ENCODE measurements at regions not wholly inside any gene's neighbourhood (a gene's known extent, or its start where the extent isn't known, plus 50 kb on each side); places are given as distances from the start of the nearest gene placed in this dataset.

DNA sequence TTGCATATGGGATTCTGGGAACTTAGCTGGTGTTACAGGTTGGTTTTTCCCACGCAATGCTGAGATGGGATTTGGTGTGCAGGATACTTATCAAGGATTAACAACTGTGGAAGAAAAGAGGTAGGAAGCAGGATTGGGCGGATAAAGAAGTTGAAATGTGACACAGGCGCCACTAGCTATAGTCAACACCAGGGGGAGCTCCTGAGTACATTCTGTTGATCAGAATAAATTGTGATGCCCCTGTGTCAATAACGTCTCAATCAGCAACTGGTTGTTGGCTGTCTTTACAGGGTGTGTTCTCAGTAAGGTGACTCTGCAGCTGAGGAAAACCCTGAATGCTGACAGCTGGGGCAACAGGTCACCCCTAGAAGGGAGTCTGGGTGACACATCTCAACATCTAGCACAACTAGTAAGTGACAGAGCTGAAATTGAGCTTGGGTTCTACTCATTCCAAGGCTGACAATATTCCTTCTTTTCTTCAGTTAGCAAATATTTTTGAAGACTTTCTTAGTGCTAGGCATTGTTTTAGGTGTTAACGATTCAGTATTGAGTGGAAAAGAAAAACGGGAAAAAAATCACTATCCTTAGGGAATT is 143.0 kb downstream of the ARL6IP6 start:
- DNase-seq, result peak in 1 of 6 experiments; percentile 1

- no peak for DNase-seq
Observed at GRCh38 chr2:152858594-152859265, 140.3 kb downstream of the ARL6IP6 start.

DNA sequence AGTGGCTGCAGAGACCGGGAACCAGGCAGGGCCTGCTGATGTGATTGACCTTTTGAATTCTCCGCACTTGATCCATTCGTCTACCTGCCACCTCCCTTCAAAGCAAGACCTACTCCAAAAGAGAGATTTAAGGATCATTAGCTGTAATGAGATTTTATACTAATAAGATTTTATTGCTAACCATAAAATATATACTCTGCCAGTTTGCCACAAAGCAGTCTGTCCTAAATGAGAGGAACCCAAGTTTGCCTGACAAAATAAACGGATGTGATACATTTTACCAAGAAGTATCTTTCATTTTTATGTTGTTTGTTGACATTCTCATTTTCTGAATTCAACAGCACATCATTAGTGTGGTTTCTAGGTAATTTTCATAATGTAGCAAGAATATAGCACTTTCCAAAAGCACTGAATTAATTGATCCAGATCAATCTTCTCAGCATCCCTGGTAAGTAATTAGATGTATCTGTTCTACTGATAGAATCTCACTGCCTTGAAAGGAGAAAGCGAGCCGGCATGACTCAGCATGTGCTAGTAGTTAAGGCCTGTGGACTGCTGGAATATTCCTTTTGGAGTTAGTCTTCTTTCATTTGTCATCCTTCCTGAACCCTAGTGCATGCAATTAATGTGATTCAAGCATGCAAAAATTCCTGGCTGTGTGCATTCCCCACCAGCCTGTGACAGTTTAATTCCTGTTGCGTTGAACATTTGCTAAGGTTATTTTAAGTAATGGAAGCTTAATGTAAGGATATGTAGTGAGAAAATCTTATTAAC is 128.5 kb downstream of the ARL6IP6 start:
- DNase-seq, result no peak

DNA sequence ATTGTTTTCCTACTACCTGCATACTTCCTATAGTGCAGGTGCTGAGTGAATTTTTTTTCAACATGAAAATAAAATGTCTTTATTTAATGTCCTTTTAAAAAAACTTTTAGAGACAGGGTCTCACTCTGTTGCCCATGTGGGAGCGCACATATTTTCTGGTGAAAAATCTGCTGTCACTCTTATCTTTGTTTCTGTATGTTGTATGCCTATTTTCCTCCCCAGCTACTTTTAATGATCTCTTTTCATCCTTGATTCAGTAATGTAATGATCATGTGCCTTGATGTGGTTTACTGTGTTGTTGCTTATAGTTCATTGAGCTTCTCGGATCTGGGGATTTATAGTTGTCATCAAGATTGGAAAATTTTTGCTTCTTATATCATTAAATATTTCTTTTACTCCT is 117.3 kb downstream of the ARL6IP6 start:
- DNase-seq, result no peak

GRCh38 chr2:152827944-152828343 is 109.5 kb downstream of the ARL6IP6 start:
- DNase-seq, result no peak

DNA sequence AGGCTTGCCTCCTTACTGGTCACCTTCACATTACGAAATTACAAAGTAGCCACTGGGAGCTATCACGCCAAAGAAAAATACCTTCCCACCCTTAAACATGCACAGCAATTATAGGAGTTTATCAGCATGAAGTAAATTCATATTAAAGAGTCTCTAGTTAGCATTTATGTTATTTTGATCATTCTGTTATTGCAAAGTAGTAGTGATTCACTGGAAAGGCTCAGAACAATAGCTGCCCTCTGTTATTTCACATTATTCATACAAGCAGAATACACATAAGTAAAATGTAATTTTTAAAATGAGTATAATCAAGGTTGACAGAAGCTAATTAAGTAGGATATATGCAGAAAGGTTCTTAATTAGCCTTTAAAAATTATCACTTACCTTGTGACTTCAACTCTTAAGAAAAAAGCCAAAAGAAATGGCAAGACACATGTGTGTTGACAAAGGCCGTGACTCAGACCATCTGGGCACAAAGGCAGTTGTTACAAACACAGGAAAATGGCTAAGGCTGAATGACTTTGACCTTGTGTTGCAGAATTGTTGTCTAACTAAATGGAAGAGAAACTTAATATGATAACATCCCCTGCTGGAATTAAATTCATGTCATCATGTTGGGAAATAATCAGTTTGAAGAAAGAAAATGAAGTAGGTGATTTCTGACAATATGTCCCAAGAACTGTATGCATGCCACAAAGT is 108.3 kb downstream of the ARL6IP6 start:
- DNase-seq, result no peak

DNA sequence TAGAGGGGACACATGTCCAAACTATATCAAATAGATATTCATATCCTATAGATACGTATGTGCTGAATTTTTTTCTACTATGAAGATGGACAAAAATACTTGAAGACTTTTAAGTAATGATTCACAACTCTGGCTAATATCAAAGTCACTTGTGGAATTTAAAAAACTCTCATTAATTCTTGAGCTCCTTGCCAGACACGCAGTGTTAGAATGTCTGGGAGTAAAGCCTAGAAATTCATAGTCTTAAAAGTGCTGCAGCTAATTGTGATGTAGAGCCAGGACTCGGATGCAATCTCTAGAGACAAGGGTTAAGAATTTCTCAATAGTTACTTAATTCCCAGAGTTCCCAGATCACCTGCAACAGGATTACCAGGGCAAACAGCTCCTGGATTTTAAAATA is 107.4 kb downstream of the ARL6IP6 start:
- DNase-seq, result no peak

DNA sequence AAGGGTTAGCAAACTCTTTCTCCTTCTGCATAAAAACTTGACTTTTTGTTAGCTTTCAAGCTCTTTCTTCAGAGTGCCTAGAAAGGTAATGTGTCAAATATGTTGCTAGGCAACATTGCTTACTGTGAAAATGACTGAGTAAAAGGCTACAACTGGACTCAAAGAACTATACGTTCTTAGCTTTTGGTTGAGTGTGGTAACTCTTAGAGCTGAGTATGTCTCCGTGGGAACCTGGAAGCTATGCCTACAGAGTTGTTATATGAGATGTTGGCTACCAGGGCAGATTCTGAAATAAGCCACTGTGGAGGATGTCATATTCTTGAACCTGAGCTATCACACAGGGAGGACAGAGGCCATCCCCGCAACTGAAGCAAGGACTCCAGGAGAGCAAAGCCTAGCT is 105.5 kb downstream of the ARL6IP6 start:
- DNase-seq, result no peak

DNA sequence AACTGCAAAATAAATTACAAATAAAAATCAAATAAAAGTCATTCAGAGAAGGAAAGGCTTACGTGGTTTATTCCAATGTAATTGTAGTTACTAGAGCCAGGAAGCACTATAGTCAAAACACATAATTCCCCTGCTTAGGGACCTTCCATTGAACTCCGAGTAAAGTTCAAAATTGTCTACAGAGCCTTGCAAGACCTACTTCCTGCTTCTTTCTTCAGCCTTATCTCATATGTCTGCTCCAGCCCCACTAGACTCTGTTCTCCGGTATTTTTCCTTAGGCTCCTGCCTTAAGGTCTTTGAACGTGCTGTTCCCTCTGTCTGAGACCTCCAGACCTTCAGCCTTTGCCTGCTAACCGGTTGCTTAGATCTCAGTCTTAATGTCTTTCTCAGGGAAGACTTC is 104.3 kb downstream of the ARL6IP6 start:
- no peak for DNase-seq

DNA sequence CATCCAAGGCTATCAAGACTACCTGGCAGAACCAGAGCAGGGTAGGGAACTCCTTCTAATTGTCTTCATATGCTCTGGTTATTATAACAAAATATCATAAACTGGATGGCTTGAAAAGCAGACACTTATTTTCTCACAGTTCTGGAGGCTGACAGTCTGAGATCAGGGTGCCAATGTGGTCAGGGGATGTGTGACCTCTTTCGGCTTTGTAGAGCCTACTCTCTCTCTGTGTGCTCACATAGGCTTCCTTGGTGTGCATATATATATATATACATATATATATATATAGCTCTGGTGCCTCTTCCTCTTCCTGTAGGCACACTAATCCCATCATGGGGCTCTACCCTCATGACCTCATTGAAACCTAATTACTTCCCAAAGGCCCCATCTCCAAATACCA is 101.6 kb downstream of the ARL6IP6 start:
- no peak for DNase-seq

- no peak for DNase-seq
Observed at GRCh38 chr2:152815634-152816257, 97.3 kb downstream of the ARL6IP6 start.

- no peak for DNase-seq
Observed at GRCh38 chr2:152814475-152815030, 96.1 kb downstream of the ARL6IP6 start.

DNA sequence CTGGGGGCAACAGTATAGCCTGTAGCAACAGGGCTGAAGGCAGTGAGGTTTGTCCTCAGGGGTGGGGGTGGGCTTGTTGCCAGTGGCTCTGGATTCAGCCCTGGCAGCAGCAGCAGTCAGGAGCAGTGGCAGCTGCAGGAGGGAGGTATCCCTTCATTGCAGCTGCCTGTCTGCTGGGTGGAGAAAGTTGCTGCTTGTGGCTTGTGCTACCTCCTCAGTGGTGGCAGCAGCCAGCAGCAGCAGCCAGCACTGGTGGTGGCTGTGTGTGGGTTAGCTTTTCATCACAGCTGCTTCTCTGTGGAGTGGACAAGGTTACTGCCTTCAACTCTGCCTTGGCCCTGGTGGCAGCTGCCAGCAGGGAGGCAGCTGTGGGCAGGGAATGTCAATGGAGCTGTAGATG is 94.9 kb downstream of the ARL6IP6 start:
- DNase-seq, result no peak

Data from stimulated activated naive CD4-positive, alpha-beta T cell (primary cell).